ENCODE measurements at regions not wholly inside any gene's neighbourhood (a gene's known extent, or its start where the extent isn't known, plus 50 kb on each side); places are given as distances from the start of the nearest gene placed in this dataset.
"Not testable (repeated sequence)": the region's sequence is repeated elsewhere in the genome, so short reads cannot be mapped to it uniquely, and the experiment has no call there.

- Histone ChIP-seq H3K4me1 (ENCODE audit: low read depth) (no peaks in the 10 kb centered on the region), H3K4me3 (no peak overlapping the region), H3K9me3 (no peaks in the 10 kb centered on the region), H3K36me3 (ENCODE audit: low read depth) (no peaks in the 10 kb centered on the region)
- DNase-seq (no peak), ATAC-seq (no peak)
- no peak for TF ChIP-seq CTCF (IDR thresholded peaks at IDR 0.05)
- intact Hi-C loops (cut with DNase I, micrococcal nuclease): no loop called here
These were observed 70.5 kb upstream of the SRD5A2 start for GRCh38 chr2:31651267-31651666.

- no peak overlapping the region for H3K4me3 ChIP-seq
- intact Hi-C loops (cut with DNase I, micrococcal nuclease): no loop called here
- TF ChIP-seq CTCF (IDR thresholded peaks at IDR 0.05): no peak
- H3K9me3 ChIP-seq: no peaks in the 10 kb centered on the region
- no peaks in the 10 kb centered on the region for H3K36me3 ChIP-seq (ENCODE audit: low read depth)
- ATAC-seq (no peak), DNase-seq (no peak)
- H3K4me1 ChIP-seq (ENCODE audit: low read depth): no peaks in the 10 kb centered on the region
These were observed 63.8 kb upstream of the SRD5A2 start for GRCh38 chr2:31644551-31644950.

GRCh38 chr2:31642707-31643106 is 62.0 kb upstream of the SRD5A2 start:
- no peak for DNase-seq
- intact Hi-C loops (cut with DNase I, micrococcal nuclease): no loop called here
- no peaks in the 10 kb centered on the region for H3K36me3 ChIP-seq (ENCODE audit: low read depth)
- no peak for TF ChIP-seq CTCF (IDR thresholded peaks at IDR 0.05)
- no peak for ATAC-seq
- H3K4me1 ChIP-seq (ENCODE audit: low read depth): no peaks in the 10 kb centered on the region
- no peak overlapping the region for H3K4me3 ChIP-seq
- no peaks in the 10 kb centered on the region for H3K9me3 ChIP-seq

- intact Hi-C loops (cut with DNase I, micrococcal nuclease): not testable (repeated sequence)
These were observed 51.5 kb upstream of the SRD5A2 start for GRCh38 chr2:31632201-31632600.

More at GRCh38 chr2:31632201-31632600, 51.5 kb upstream of the SRD5A2 start:
- H3K4me1 ChIP-seq (ENCODE audit: low read depth); H3K4me3 ChIP-seq; ATAC-seq; H3K9me3 ChIP-seq; DNase-seq; H3K36me3 ChIP-seq (ENCODE audit: low read depth): not testable (repeated sequence)

Measured in mucosa of descending colon (tissue), 3 donors.